Hepatocyte (in vitro differentiated cells): ENCODE measurements at regions not wholly inside any gene's neighbourhood (a gene's known extent, or its start where the extent isn't known, plus 50 kb on each side); places are given as distances from the start of the nearest gene placed in this dataset.

Experiments used
- EZH2 ChIP-seq: fragments of 200-600 bp; sonication (generic); IDR thresholded peaks from 2 replicates; pipeline ENCODE4 v1.6.1; 2016; ENCODE audit warnings: antibody characterized with exemption, mild to moderate bottlenecking, borderline replicate concordance
- EZH2phosphoT487 ChIP-seq: fragments of 200-600 bp; sonication (generic); IDR thresholded peaks from one replicate; pipeline ENCODE4 v1.6.1; 2018; ENCODE audit warnings: antibody characterized with exemption, mild to moderate bottlenecking, low read depth, moderate library complexity; ENCODE audit not compliant: unreplicated experiment, severe bottlenecking
- TF ChIP-seq, protein P1 (sequence below): fragments of 200-600 bp; sonication (generic); IDR thresholded peaks from 2 replicates; pipeline ENCODE4 v1.5.1; 2016; ENCODE audit warnings: antibody characterized with exemption, mild to moderate bottlenecking; ENCODE audit not compliant: poor library complexity

DNA sequence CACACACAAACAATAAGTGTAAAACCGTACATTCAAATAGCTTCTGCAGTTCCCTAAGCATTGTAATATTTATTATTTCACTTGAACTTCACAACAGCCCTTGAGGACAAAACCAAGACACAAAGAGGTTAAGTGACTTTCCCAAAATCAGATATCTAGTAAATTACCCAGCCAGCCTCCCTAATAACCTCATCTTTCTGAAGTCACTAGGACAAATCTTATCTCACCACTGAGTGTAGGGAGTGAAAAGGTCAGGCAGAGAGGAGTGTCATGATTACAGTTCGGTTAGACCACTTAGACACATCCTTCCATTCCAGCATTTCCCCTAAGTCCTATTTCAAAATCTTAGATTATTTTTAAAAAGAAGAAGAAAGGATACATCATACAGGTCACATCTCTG is 377.3 kb upstream of the NFIA start:
- TF ChIP-seq, protein P1, sequence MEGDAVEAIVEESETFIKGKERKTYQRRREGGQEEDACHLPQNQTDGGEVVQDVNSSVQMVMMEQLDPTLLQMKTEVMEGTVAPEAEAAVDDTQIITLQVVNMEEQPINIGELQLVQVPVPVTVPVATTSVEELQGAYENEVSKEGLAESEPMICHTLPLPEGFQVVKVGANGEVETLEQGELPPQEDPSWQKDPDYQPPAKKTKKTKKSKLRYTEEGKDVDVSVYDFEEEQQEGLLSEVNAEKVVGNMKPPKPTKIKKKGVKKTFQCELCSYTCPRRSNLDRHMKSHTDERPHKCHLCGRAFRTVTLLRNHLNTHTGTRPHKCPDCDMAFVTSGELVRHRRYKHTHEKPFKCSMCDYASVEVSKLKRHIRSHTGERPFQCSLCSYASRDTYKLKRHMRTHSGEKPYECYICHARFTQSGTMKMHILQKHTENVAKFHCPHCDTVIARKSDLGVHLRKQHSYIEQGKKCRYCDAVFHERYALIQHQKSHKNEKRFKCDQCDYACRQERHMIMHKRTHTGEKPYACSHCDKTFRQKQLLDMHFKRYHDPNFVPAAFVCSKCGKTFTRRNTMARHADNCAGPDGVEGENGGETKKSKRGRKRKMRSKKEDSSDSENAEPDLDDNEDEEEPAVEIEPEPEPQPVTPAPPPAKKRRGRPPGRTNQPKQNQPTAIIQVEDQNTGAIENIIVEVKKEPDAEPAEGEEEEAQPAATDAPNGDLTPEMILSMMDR, result no peak
- TF ChIP-seq EZH2phosphoT487 (no peak), EZH2 (no peak)
